ENCODE measurements at regions not wholly inside any gene's neighbourhood (a gene's known extent, or its start where the extent isn't known, plus 50 kb on each side); places are given as distances from the start of the nearest gene placed in this dataset.

GRCh38 chr13:22422023-22422422, 751.1 kb downstream of the FGF9 start:
- no peaks in the 10 kb centered on the region for H4K20me1 ChIP-seq (ENCODE audit: control insufficient read depth, extremely low read depth, insufficient read depth, low read length)
- H3K36me3 ChIP-seq (ENCODE audit: control insufficient read depth in 2 of 2, extremely low read depth in 1 of 2, insufficient read depth in 2 of 2, low read length in 2 of 2), result no peaks in the 10 kb centered on the region
- no peak overlapping the region for H3K27ac ChIP-seq (ENCODE audit: control insufficient read depth, insufficient read depth, low read length)
- no peak overlapping the region for H3K4me2 ChIP-seq (ENCODE audit: control insufficient read depth, extremely low read depth, insufficient read depth, low read depth, low read length)
- no peak for DNase-seq (ENCODE audit: low read depth, low spot score)
- no peaks in the 10 kb centered on the region for H3K9me3 ChIP-seq (ENCODE audit: control insufficient read depth, low read depth, low read length)
- TF ChIP-seq CTCF (optimal IDR thresholded peaks at IDR 0.05 in 1 of 3, IDR thresholded peaks at IDR 0.05 in 1 of 3, conservative IDR thresholded peaks at IDR 0.05 in 1 of 3; ENCODE audit: extremely low read depth in 1 of 3, insufficient read depth in 2 of 3, low read length in 3 of 3) (no peak), EZH2 (IDR thresholded peaks at IDR 0.05; ENCODE audit: low read length) (no peak)
- no peaks in the 10 kb centered on the region for H3K79me2 ChIP-seq (ENCODE audit: control insufficient read depth, insufficient read depth, low read length)
- H3K4me1 ChIP-seq (ENCODE audit: control insufficient read depth, extremely low read depth, insufficient read depth, low read length), result no peaks in the 10 kb centered on the region
- no peak overlapping the region for H3K4me3 ChIP-seq (ENCODE audit: control insufficient read depth in 2 of 3, extremely low read depth in 1 of 3, insufficient read depth in 2 of 3, low read depth in 1 of 3, low read length in 3 of 3)
- FAIRE-seq, result no peak
- dilution Hi-C loops (cut with MboI; ENCODE audit: extremely low pct_ligation_motif_present, low sequenced_read_pairs), result no loop called here
- no peaks in the 10 kb centered on the region for H3K27me3 ChIP-seq (ENCODE audit: control insufficient read depth, extremely low read depth, insufficient read depth, low read length)
- H3K9me1 ChIP-seq (ENCODE audit: control insufficient read depth, extremely low read depth, insufficient read depth, low read length), result no peaks in the 10 kb centered on the region
- no peak overlapping the region for H3K9ac ChIP-seq (ENCODE audit: control insufficient read depth, extremely low read depth, insufficient read depth, low read length)
- H2AFZ ChIP-seq (ENCODE audit: control insufficient read depth, low read length), result no peak overlapping the region

- Histone ChIP-seq H3K4me1 (ENCODE audit: control insufficient read depth, extremely low read depth, insufficient read depth, low read length) (no peaks in the 10 kb centered on the region), H2AFZ (ENCODE audit: control insufficient read depth, low read length) (no peak overlapping the region), H4K20me1 (ENCODE audit: control insufficient read depth, extremely low read depth, insufficient read depth, low read length) (no peaks in the 10 kb centered on the region), H3K36me3 (ENCODE audit: control insufficient read depth in 2 of 2, extremely low read depth in 1 of 2, insufficient read depth in 2 of 2, low read length in 2 of 2) (no peaks in the 10 kb centered on the region), H3K9ac (ENCODE audit: control insufficient read depth, extremely low read depth, insufficient read depth, low read length) (no peak overlapping the region), H3K27ac (ENCODE audit: control insufficient read depth, insufficient read depth, low read length) (no peak overlapping the region), H3K9me3 (ENCODE audit: control insufficient read depth, low read depth, low read length) (no peaks in the 10 kb centered on the region), H3K27me3 (ENCODE audit: control insufficient read depth, extremely low read depth, insufficient read depth, low read length) (no peaks in the 10 kb centered on the region), H3K4me2 (ENCODE audit: control insufficient read depth, extremely low read depth, insufficient read depth, low read depth, low read length) (no peak overlapping the region), H3K9me1 (ENCODE audit: control insufficient read depth, extremely low read depth, insufficient read depth, low read length) (no peaks in the 10 kb centered on the region), H3K79me2 (ENCODE audit: control insufficient read depth, insufficient read depth, low read length) (no peaks in the 10 kb centered on the region), H3K4me3 (ENCODE audit: control insufficient read depth in 2 of 3, extremely low read depth in 1 of 3, insufficient read depth in 2 of 3, low read depth in 1 of 3, low read length in 3 of 3) (no peak overlapping the region)
- no peak for TF ChIP-seq EZH2 (IDR thresholded peaks at IDR 0.05; ENCODE audit: low read length)
- no peak for TF ChIP-seq CTCF (optimal IDR thresholded peaks at IDR 0.05 in 1 of 3, IDR thresholded peaks at IDR 0.05 in 1 of 3, conservative IDR thresholded peaks at IDR 0.05 in 1 of 3; ENCODE audit: extremely low read depth in 1 of 3, insufficient read depth in 2 of 3, low read length in 3 of 3)
- no peak for DNase-seq (ENCODE audit: low read depth, low spot score)
- dilution Hi-C loops (cut with MboI; ENCODE audit: extremely low pct_ligation_motif_present, low sequenced_read_pairs), result no loop called here
- no peak for FAIRE-seq
Measured at GRCh38 chr13:22422712-22423111, 751.8 kb downstream of the FGF9 start.

Measured in keratinocyte (primary cell).